KOPT-K1 (cell line): ENCODE measurements at regions not wholly inside any gene's neighbourhood (a gene's known extent, or its start where the extent isn't known, plus 50 kb on each side); places are given as distances from the start of the nearest gene placed in this dataset.

Experiments
- H3K27ac ChIP-seq: fragments of 200-600 bp; sonication (generic); 2 replicates; pipeline ENCODE4 v1.5.1; 2016; ENCODE audit warnings: antibody characterized with exemption, mild to moderate bottlenecking, low read depth, low read length; ENCODE audit not compliant: poor library complexity, severe bottlenecking
- H3K36me3 ChIP-seq: fragments of 200-600 bp; sonication (generic); 2 replicates; pipeline ENCODE4 v1.5.1; 2017; ENCODE audit warnings: antibody characterized with exemption, mild to moderate bottlenecking, low read length, moderate library complexity; ENCODE audit not compliant: insufficient read depth
- H3K9me3 ChIP-seq: fragments of 200-600 bp; sonication (generic); 2 replicates; pipeline ENCODE4 v1.5.1; 2017; ENCODE audit warnings: antibody characterized with exemption, low read length, mild to moderate bottlenecking; ENCODE audit not compliant: insufficient read depth, poor library complexity, severe bottlenecking

DNA sequence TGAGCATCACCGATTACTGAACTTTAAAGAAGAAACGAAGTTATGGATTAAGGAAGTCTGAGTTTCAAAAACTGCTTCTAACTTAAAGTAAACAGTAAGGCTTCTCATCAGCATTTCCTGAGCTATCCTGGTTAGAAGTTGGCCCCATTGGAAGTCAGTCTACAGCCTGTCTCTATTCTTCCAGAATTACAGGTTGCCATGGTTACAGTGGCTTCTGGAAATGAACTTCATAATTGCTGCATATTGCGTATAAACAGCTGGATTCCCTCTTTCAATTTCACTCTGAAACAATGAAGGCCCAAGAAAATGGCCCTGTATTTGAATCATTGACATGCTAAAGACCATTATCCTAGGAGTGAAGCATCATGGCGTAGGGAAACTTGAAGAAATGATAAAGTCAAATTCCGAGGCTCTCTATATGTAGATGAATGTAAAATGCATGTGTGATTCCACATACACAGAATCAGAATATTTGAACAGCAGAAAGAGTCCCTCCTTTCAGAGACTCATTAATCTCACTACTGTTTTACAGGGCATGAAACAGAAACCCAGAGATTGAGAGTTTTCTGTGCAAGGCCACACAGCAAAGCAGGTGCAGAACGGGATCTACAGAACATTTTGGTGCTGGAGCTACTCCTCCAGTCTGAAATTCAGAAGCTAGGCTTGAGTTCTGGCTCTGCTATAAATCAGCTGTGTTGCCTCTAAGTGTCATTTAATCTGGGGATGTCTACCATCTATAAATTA is 856.4 kb upstream of the CELF4 start:
- H3K9me3 ChIP-seq = no peaks in the 10 kb centered on the region
- H3K36me3 ChIP-seq = no peaks in the 10 kb centered on the region
- H3K27ac ChIP-seq = no peak overlapping the region

- no peak overlapping the region for H3K27ac ChIP-seq
- H3K9me3 ChIP-seq = no peaks in the 10 kb centered on the region
- no peaks in the 10 kb centered on the region for H3K36me3 ChIP-seq
Measured at GRCh38 chr18:38421021-38421420, 855.4 kb upstream of the CELF4 start.

GRCh38 chr18:38420611-38421010 is 855.0 kb upstream of the CELF4 start:
- Histone ChIP-seq H3K36me3 (no peaks in the 10 kb centered on the region), H3K9me3 (no peaks in the 10 kb centered on the region), H3K27ac (no peak overlapping the region)

DNA sequence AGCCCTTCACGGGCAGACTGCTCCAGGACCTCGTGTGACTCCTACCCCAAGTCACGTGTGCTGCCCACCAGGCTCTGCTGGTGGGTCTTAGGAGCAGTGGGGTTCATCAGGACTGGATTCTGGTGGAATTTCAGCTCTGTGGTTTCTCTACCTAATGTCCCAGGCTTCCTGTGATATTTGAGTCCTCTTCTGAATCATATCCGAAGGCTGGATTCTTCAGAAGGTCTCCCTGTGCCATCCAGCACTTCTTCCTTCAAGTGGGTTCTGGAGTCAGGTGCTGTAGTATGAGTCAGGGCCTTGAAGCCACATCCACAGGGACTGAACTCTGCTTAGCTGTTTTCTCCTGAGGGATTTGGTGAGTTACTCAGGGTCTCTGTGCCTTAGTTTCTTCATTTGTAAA is 850.2 kb upstream of the CELF4 start:
- H3K27ac ChIP-seq = no peak overlapping the region
- H3K36me3 ChIP-seq = no peaks in the 10 kb centered on the region
- H3K9me3 ChIP-seq = no peaks in the 10 kb centered on the region

- Histone ChIP-seq H3K36me3 (no peaks in the 10 kb centered on the region), H3K27ac (no peak overlapping the region), H3K9me3 (peaks cover 7% of the 10 kb centered on the region)
Measured at GRCh38 chr18:38413193-38413592, 847.6 kb upstream of the CELF4 start.

- Histone ChIP-seq H3K36me3 (no peaks in the 10 kb centered on the region), H3K27ac (no peak overlapping the region), H3K9me3 (peaks cover 13% of the 10 kb centered on the region)
Measured at GRCh38 chr18:38406607-38407006, 841.0 kb upstream of the CELF4 start.

DNA sequence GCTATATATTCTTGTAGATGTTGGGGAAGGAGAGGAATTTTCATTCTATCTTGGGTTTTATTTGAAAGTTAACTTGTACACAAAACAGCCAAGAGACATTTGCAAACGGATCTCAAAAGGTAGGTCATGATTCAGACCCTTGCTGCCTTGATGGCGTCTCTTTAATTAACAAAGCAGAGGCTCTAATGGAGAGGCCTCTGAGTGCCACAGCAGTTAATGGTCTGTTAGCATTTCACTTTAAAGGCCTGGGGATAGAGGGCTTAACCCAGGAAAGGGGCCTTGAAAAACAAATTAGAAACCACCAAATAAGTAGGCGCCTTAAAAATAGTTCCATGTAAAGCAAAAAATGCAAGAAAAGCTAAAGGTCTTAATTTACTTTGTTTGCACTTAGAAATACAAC is 836.9 kb upstream of the CELF4 start:
- peaks cover 4% of the 10 kb centered on the region for H3K9me3 ChIP-seq
- no peaks in the 10 kb centered on the region for H3K36me3 ChIP-seq

GRCh38 chr18:38397094-38397493 is 831.5 kb upstream of the CELF4 start:
- H3K36me3 ChIP-seq = no peaks in the 10 kb centered on the region

More for the DNA sequence above, 836.9 kb upstream of the CELF4 start:
- H3K27ac ChIP-seq = no peak overlapping the region

GRCh38 chr18:38386146-38386545 is 820.5 kb upstream of the CELF4 start:
- Histone ChIP-seq H3K27ac (no peak overlapping the region), H3K9me3 (no peaks in the 10 kb centered on the region)

More at GRCh38 chr18:38397094-38397493, 831.5 kb upstream of the CELF4 start:
- Histone ChIP-seq H3K27ac (no peak overlapping the region), H3K9me3 (no peaks in the 10 kb centered on the region)

DNA sequence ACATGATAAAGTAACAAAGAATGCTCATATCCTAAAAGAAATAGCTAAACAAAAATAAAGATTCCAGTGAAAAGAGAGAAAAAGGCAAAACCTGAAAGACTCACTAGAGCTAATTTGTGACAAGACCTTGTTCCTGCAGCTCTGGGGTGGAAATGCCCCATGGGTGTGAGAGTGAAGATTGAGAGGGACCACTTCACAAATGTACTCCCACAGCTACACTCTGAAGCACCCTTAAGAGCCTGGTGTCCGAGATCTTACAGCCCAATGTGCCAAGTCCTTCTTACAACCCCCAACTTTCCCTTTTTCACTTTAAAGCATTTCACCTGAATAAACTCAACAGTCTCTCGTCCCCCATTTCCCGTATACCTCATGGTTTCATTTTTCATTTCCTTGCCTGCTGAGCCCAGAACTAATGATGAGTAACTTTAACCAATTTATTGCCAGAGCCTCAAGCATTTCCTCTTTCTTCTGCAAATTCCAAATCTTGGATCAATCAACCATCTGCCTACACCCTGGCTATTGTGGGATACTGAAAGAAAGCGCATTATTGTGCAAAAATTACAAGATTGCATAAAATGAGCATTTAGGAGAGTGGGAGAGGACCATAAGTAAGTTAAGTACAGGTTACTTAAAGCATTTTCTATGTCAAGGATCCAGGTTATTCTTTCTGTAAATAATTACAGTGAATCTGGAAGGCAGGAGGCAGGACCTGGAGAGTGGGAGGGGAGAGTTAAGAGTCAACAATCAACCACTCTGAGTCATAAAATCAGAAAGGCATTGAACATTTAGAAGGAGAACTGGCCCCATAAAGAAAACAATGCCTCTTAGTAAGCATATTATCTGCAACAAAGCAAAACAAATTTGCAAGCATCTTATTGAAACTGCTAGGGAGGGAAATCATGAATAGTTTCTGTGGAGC is 804.4 kb upstream of the CELF4 start:
- H3K36me3 ChIP-seq = no peaks in the 10 kb centered on the region
- no peaks in the 10 kb centered on the region for H3K9me3 ChIP-seq
- no peak overlapping the region for H3K27ac ChIP-seq

More at GRCh38 chr18:38386146-38386545, 820.5 kb upstream of the CELF4 start:
- H3K36me3 ChIP-seq = no peaks in the 10 kb centered on the region

DNA sequence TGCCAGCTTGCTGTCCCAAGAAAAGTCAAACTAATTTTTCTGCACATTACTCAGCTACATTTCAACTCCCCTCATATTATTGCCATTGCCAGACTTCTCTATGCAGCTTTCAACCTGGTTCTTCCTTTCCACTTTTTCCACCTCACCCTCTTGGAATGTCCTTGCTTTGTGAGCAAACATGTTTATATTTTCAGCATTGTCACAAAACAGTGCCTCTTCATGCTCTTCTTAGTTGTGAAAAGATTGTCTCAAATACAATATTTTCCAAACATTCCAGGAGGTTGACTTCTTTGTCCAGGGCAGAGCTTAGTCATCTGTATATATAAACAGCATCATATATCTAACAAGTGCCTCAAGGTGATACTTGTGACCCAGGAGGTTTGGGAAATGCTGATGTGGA is 803.3 kb upstream of the CELF4 start:
- Histone ChIP-seq H3K36me3 (no peaks in the 10 kb centered on the region), H3K9me3 (no peaks in the 10 kb centered on the region), H3K27ac (no peak overlapping the region)

DNA sequence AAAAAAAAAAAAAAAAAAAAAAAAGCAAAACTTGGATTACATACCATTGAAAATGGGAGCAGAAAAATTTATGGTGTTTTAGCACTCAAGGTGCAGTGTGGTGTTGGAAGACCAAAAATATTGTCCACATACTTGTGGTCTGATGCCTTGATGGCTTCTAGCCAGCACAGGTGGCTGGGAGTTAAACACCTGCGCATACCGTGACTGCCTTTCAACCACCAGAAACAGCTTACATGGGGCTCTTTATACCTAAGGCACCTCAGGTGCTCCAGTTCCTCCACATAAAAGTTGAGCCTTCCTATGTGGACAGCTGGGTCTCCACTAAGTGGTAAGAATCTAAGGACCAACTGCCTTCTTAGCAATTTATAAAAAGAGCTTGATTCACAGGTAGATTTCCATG is 802.6 kb upstream of the CELF4 start:
- H3K9me3 ChIP-seq = no peaks in the 10 kb centered on the region
- H3K27ac ChIP-seq = no peak overlapping the region
- H3K36me3 ChIP-seq = no peaks in the 10 kb centered on the region

DNA sequence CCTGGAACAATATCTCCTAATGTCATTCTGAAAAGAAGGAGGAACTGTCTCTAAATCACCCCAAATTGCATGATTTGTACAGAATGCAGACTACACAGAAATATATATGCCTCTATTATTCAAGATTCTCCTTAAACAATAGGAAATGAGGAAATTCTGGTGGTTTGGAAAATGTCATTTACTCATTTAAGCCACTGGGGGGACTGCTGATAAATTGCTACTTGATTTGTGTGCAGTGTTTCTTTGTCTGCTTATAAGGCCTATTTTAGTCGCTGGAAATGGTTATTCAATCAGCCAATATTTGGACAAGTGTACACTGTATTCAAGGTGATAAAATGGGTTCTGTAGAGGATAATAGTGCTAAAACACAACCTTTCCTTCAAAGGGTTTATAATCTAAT is 801.9 kb upstream of the CELF4 start:
- no peaks in the 10 kb centered on the region for H3K36me3 ChIP-seq
- H3K9me3 ChIP-seq = no peaks in the 10 kb centered on the region
- no peak overlapping the region for H3K27ac ChIP-seq

GRCh38 chr18:38362286-38362792 is 796.7 kb upstream of the CELF4 start:
- Histone ChIP-seq H3K9me3 (no peaks in the 10 kb centered on the region), H3K27ac (no peak overlapping the region)

More at GRCh38 chr18:38362286-38362792, 796.7 kb upstream of the CELF4 start:
- no peaks in the 10 kb centered on the region for H3K36me3 ChIP-seq
